HG03565 (cell line): ENCODE measurements at regions not wholly inside any gene's neighbourhood (a gene's known extent, or its start where the extent isn't known, plus 50 kb on each side); places are given as distances from the start of the nearest gene placed in this dataset.

Experiments
- ATAC-seq: cut with Tn5 transposase; IDR thresholded peaks from one replicate; pipeline ENCODE4 v1.9.1; 2021; ENCODE audit warnings: mild to moderate bottlenecking, moderate library complexity; ENCODE audit not compliant: unreplicated experiment

DNA sequence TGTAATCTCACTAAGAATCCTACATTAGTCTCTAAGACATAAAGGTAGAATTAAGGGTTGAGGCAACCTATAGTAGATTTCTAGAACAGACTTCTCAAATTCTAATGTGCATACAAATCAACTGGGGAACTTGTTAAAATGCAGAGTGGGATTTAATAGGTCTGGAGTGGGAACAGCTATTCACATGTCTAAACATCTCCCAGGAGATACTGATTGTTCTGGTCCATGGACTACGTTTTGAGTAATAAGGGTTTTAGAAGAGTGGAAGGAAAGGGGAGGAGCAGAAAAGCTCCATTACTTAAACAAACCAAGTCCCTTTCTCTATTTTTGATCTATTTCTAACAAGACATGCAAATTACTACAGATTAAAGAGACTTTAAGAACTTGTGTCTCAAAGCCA, 524.8 kb downstream of the TUSC7 start:
- no peak for ATAC-seq

DNA sequence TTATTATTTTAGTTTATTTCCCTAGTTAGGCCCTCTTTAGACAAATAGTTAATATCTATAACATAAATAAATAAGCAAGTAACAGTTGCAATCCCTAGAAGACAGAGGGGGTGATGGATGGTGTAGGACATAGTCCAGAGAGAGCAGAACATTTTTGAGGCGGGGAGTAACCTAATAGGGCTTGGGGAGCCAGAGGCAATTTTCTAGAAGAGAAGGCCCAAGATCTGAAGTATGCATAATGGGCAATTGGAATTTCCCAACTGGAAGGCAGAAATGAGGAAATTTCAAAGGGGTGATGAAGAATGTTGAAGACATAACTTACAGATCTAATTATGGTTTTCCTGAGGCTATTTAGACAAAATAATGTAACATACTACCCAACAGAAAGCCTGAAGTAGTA, 525.7 kb downstream of the TUSC7 start:
- ATAC-seq: no peak

DNA sequence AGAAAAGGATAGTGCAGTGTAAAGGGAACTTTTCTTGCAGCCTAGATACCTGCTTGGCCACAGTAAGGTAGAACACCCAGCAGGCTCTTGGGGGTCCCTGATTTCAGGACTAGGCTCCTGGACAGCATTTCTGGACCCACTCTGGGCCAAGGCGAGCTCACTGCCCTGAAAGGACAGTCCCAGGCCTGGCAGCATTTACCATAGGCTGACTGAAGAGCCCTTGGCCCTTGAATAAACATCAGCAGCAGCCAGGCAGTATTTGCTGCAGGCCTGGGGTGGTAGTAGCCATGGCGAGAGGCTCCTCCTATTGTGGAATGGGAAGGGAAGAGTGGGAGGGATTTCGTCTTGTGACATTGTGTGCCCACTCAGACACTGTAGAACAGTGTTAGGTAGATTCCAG, 529.2 kb downstream of the TUSC7 start:
- no peak for ATAC-seq

DNA sequence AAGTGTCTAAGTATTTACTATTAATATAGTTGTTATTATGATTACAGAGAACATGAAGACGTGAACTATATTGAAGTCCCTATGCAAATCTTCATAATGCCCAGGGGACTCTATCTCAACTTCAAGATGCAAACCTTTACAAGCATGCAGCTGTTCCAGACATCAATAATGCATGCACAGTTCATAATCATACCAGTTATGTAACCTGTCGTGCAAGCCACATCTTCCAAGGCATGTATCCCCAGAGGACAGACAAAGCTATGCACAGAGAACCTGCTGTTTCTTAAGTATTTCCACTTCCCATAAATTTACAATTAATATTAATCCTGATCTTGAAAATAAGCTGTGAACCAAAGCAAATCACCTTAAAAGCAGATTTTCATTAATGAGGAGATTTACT, 534.1 kb downstream of the TUSC7 start:
- ATAC-seq: no peak

DNA sequence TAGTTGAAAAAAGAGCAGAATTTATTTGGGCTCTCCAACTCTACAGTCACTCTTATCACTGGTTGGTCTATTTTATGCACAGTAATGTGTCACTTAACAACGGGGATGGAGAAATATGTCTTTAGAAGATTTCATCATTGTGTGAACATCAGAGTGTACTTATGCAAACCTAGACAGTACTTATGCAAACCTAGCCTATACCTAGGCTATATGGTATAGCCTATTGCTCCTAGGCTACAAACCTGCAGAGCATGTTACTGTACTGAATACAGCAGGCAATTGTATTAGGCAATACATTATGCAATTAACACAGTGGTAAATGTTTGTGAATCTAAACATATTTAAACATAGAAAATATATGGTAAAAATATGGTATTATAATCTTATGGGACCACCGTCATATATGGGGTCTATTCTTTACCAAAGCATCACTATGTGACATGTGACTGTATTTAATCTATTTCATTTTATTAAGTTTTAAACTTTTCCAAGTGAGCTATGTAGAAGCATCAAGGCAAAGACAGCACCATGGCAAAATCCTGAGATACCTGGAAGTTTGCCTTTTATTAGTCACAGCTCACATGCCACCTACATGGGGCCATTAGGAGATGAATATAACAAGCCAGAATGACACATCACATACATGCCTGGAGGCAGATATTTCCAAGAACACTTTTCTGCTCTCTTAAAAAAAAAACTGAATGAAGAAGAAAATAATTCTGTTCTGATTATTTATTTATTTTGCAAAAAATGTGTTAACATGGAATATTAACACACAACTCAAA, 537.4 kb downstream of the TUSC7 start:
- no peak for ATAC-seq

DNA sequence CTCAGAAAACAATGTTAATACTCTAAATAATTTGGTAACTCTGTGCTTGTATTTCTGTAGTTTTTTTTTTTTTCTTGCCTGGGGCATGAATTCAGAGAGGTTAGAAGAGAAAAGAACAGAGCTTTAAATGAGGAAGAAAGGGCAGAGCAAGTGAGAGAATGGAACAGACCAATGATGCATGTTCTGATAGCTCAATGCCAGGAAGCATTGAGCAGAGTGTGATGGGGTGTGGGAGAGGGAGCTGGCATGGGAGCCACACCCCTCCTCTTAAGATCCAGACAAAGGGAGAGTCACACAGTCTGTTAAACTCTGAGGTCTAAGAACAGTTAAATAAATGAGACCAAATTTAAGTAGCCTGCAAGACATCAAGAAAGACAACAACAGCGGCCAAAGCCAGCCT, 538.6 kb downstream of the TUSC7 start:
- ATAC-seq: no peak

GRCh38 chr3:117252208-117252607, 542.6 kb downstream of the TUSC7 start:
- ATAC-seq: peak; percentile 47

GRCh38 chr3:117252651-117253050, 543.1 kb downstream of the TUSC7 start:
- no peak for ATAC-seq

GRCh38 chr3:117253636-117254035, 544.1 kb downstream of the TUSC7 start:
- no peak for ATAC-seq

DNA sequence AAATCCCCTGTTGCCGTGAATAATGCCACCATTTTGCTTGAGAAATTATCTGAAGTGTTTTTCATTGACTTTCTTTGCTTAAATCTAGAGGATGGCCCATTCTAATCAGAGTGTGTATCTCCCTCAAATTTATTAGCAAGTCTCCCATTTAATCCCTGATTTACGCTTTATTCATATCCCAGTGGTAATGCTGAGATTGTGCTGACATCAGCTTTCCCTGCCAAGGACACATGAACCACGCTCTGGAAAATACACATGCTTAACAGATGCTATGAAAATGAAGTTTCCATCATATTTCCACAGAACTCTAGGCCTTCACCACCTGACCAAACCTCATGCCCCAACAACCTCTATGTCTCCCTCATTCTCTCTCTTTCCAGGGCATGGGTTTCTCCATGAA, 545.4 kb downstream of the TUSC7 start:
- no peak for ATAC-seq

DNA sequence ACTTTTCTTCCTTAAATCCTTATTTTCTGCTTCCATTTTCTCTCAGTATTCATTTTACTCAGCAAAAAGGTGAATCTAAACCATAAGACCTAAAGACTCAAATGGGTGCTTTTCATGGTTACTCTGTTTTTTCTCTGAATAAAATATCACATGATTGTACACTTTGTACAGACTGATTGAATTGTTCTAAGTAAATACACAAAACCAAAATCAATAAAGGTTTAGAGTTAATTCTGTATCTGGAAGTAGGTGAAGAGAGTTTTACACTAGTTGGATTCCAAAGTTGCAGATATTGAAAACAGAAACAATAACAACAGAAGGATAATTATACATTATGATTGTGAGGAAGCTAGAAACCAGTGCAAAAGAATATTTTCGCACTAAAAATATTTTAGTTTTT, 546.2 kb downstream of the TUSC7 start:
- ATAC-seq: no peak

GRCh38 chr3:117261983-117262421, 552.4 kb downstream of the TUSC7 start:
- no peak for ATAC-seq

DNA sequence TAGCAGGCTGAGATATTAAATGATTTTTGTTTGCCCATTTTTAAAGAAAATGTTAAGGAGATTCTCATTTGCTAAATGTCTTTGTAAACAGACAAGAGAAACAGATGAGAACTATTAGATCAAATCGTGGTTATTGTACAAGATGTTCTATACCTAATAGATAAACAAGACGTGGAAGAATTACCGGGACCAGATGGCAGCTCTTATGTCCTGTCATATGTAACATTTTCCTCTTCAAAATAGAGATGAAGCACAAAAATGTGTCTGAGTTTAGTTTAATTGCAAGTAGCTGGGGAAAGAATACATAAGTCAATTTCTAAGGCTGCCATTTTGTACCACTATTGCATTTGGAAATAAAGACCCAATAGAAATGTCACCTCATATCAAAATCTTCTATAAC, 553.7 kb downstream of the TUSC7 start:
- no peak for ATAC-seq

DNA sequence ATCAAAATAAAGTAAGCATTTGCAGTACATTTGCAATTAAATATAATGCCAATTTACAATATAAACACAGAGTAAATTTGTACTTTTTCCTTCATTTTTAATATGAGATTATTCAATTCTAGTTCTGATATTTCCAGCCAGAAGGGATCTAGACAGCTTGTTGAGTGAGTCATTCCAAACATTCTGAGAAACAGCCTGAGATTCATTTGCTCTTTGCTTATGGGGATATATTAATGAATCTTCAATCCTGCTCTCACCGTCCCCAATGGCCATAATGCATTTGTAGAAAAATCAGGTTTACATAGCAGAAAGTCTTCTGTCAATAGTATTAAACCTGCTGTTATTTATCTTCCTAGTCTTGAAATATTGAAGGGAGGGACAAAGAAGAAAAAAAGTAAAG, 554.2 kb downstream of the TUSC7 start:
- ATAC-seq: no peak

DNA sequence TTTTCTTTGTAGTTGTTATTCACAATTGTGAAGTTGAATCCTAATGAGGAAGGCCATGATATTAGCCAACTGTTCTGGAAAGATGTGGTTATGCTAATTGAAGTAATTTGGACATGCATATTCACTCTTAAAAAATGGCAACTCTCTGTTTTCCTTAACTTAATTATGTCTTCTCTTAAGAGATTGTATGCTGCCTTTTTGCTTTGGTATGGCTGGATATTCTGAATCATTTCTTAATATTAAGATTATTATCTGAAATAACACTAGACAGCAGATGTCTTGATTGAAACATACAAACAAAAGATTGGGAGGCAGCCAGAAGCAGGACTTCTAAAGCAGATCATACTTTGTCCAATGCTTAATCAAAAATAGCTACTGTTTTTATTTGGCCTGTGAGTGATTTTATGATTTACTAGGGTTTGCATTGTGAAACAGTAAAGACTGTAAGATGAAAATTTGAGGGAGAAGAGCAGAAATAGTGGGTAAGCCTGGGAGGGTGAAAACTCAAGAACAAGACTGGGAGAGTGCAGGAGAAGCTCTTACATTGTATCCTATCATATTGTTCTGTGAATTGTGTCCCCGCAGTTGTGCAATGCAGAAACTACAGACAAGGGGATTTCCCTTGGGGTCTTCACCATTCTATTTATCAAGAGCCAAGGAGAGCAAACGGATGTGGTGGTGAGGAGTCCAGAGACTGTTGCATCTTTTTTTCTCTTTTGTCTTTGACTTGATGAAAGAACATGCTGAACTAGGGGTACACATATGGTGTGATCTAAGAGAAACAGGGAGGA, 554.8 kb downstream of the TUSC7 start:
- no peak for ATAC-seq

GRCh38 chr3:117266806-117267205, 557.2 kb downstream of the TUSC7 start:
- no peak for ATAC-seq

DNA sequence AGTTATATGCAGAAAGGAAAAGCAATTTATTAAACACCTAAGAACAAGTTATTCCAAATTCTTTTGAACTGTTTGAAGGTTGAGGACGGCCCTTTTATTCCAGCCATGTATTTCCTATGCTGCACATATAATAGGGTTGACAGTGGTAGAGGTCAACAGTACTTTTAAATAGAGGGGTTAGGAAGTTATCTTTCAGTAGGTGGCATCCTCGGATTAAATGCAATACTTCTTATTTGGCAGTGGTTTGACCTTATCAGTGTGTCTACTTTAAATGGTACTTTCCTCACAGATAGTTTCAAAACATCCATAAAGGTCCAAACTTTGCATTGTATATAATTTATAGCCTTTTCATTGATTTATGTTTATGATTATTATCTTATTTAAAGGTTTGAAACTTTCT, 558.7 kb downstream of the TUSC7 start:
- ATAC-seq: no peak

DNA sequence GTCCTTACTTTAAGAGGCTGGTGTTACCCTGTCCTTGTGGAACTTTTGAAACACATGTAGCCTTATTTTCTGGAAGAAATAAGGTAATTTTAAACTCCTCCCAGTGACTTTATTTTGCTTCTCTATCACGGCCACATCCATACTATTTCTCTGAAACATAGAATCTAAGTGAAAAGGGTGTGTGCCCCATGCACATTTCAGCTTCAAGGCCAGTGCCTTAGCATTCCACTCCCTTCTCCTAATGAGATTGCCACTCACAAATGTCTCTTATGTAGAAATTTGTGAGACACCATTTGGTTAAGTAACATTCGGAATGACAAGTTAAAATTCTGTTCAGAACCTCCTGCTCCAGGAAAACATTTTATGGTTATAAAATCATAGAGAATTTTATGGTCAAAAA, 562.7 kb downstream of the TUSC7 start:
- ATAC-seq: no peak

GRCh38 chr3:117272876-117273523, 563.4 kb downstream of the TUSC7 start:
- no peak for ATAC-seq

DNA sequence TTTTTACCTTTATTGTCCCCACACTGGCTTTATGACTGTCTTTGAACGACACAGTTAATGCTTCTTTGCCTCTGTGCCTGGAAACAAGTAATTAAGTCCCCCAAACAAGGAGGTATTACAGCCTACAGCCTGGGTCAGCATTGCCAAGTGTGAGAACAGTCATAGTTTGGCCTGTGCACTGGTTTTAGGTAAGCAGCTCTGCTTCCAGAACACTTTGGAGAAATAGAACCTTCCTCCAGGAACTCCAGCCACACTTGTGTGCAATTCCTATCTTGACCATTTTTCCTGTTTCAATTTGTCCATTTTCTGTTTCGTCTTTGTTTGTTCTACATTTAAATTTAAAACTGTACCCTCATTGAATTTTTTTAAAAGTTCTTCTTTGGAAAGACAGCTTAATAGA, 568.2 kb downstream of the TUSC7 start:
- ATAC-seq: no peak

DNA sequence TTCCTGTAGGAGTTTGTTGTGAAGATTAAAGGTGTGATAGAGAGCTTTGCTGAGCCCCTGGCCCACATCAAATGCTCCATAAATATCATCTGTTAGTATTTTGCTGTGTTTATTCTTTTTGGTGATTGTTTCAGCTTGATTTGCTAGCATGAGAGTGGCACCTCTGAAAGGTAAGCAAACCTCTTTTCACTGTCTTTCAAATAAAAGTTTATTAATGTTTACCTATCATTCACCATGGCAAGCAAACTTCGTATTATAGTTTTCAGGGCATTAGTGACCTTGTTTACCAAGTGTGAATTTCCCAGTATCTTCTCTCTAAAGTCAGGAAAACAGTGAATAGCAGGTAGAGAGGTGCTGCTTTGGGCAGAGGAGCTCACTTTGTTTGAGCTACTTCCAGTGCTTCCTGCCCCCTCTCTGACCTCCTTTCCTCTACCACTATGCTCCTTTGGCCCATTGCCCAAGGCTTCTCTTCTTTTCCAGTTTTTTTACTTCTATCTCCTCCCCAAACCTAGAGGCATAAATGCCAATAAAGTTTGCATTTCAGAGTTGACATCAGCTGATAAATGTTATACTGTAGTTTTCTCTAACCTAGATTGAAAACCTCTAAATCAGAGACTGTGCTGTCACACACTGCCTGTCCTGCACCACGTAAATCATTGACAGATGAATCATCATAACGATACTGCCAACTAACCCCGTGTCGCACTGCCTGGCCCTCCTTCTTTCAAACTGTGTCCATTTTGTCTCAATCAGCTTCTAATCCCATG, 569.0 kb downstream of the TUSC7 start:
- ATAC-seq: peak; percentile 89
